CD4-positive, alpha-beta memory T cell (primary cell): ENCODE measurements at regions not wholly inside any gene's neighbourhood (a gene's known extent, or its start where the extent isn't known, plus 50 kb on each side); places are given as distances from the start of the nearest gene placed in this dataset.

Source experiments
- CTCF ChIA-PET: fragments of 350-600 bp; sonication (Branson Sonifier 250); formaldehyde crosslinking; loops from one replicate; lab custom pipeline; 2021; ENCODE audit warnings: inconsistent platforms; ENCODE audit not compliant: partially characterized antibody; lab: Charles Lee
- POLR2A ChIA-PET: fragments of 350-600 bp; sonication (Branson Sonifier 250); formaldehyde crosslinking; loops from one replicate; lab custom pipeline; 2021; ENCODE audit not compliant: partially characterized antibody; lab: Charles Lee
- DNase-seq, 5 donors: peaks; one replicate each; pipeline versions ENCODE4 v3.0.0 to v3.0.0-alpha.2; 2020 to 2022; ENCODE audit warnings: mixed read lengths in 1 of 5
- H3K27ac ChIP-seq: one replicate; pipeline ENCODE4 v1.7.0; 2013; ENCODE audit warnings: low read depth, low read length
- H3K27me3 ChIP-seq: 2 replicates; pipeline ENCODE4 v1.7.0; 2013; ENCODE audit warnings: mild to moderate bottlenecking, low read length, moderate library complexity; ENCODE audit not compliant: insufficient read depth
- H3K36me3 ChIP-seq: 2 replicates; pipeline ENCODE4 v1.7.0; 2013; ENCODE audit warnings: mild to moderate bottlenecking, low read length, moderate library complexity; ENCODE audit not compliant: insufficient read depth
- H3K4me1 ChIP-seq: 2 replicates; pipeline ENCODE4 v1.7.0; 2013; ENCODE audit warnings: mild to moderate bottlenecking, low read length, moderate library complexity; ENCODE audit not compliant: insufficient read depth
- H3K4me3 ChIP-seq, 2 donors: one replicate each; pipeline ENCODE4 v1.7.0; 2013; ENCODE audit warnings: low read length in 2 of 2, mild to moderate bottlenecking in 1 of 2
- H3K9me3 ChIP-seq, 2 donors: one replicate each; pipeline ENCODE4 v1.7.0; 2013; ENCODE audit warnings: low read length in 2 of 2, control low read depth in 1 of 2; ENCODE audit not compliant: control insufficient read depth in 1 of 2
- H3K27ac Mint-ChIP-seq, 7 donors: one replicate each; pipeline ENCODE4 v1.8.0; 2020 to 2021; ENCODE audit warnings: mixed read lengths in 7 of 7, mild to moderate bottlenecking in 6 of 7, inconsistent platforms in 3 of 7, moderate library complexity in 3 of 7
- H3K27me3 Mint-ChIP-seq, 2 donors: one replicate each; pipeline ENCODE4 v1.8.0; 2020 to 2021; ENCODE audit warnings: mixed read lengths in 2 of 2
- H3K36me3 Mint-ChIP-seq, 2 donors: one replicate each; pipeline ENCODE4 v1.8.0; 2020 to 2021; ENCODE audit warnings: mixed read lengths in 2 of 2, inconsistent platforms in 1 of 2, mild to moderate bottlenecking in 1 of 2
- H3K4me1 Mint-ChIP-seq, 4 donors: one replicate each; pipeline ENCODE4 v1.8.0; 2020 to 2021; ENCODE audit warnings: mixed read lengths in 4 of 4, mild to moderate bottlenecking in 1 of 4
- H3K4me3 Mint-ChIP-seq, 8 donors: one replicate each; pipeline ENCODE4 v1.8.0; 2020 to 2021; ENCODE audit warnings: mixed read lengths in 8 of 8, mild to moderate bottlenecking in 7 of 8, moderate library complexity in 6 of 8, inconsistent platforms in 3 of 8
- H3K9me3 Mint-ChIP-seq, 8 donors: one replicate each; pipeline ENCODE4 v1.8.0; 2020 to 2021; ENCODE audit warnings: mixed read lengths in 8 of 8, mild to moderate bottlenecking in 5 of 8, inconsistent platforms in 3 of 8, moderate library complexity in 1 of 8
- intact Hi-C: fragments of 100-400 bp; cut with micrococcal nuclease; formaldehyde crosslinking; loops from one replicate; pipeline ENCODE4 v1.15.1; 2023

DNA sequence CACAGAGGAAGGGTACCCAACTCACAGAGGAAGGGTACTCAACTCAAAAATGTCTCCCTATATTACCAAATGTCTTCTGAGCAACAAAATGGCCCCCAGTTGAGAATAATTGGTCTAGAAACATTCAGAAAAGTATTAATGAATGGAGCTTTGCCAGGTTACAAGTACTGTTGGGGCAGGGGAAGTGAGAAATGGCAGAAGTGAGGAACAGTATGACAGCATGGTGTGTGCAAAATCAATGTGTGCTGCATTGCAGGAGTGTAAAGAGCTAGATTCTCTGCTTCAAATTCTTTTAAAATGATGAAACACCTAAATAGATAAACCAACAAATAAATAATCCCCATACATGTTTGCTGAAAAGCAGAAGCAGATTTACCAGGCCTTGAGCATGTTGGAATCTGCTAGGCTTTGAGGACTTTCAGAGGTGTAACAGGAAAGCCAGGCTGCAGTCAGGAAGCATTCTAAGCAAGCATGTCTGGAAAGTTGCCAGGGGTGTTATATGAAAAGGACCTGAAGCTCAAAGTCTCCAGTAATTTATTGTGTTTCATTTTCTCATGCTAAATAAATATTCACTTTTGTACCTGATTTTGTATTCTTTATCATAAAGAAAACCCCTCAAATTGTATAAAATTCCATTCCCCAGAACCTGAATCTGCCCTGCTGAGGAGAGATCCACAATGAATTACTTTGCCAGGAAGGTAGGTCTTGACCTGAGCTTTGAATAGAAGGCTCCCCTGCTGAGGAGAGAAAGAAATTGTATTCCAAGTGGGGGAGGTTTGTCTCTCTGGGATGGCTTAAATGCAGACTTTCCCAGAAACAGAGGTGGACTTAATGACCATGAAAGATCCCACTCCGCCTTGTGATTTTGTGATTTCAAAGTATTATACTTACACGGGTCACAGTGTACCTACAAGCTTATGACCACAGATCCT is 265.0 kb upstream of the MARCKS start:
- DNase-seq = no peak
- Histone ChIP-seq H3K9me3 (no peaks in the 10 kb centered on the region), H3K36me3 (no peaks in the 10 kb centered on the region), H3K27ac (no peak overlapping the region), H3K4me3 (no peak overlapping the region), H3K4me1 (no peaks in the 10 kb centered on the region), H3K27me3 (no peaks in the 10 kb centered on the region)
- Mint-ChIP-seq H3K9me3 (no peaks in the 10 kb centered on the region), H3K36me3 (no peaks in the 10 kb centered on the region), H3K4me1 (peaks cover 0 to 2% (median 0%) of the 10 kb centered on the region in 4 donors), H3K27me3 (no peaks in the 10 kb centered on the region), H3K27ac (no peak overlapping the region), H3K4me3 (no peak overlapping the region)
- intact Hi-C loops = no loop called here
- ChIA-PET CTCF (no interaction called here), POLR2A (no interaction called here)

DNA sequence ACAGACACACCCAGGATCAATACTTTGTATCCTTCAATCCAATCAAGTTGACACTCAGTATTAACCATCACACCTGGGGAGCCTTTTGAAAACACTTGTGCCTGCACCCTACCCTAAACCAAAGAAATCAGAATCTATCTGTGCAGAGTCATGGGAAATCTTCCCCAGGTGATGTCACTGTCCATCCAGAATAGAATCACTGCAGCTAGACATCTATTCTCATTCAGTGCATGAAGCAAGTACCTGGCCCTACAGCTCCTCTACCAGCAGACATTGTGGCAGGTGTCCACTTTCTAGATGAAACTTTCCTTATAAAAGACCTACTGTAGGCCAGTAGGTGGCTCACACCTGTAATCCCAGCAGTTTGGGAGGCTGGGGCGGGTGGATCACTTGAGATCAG is 262.4 kb upstream of the MARCKS start:
- Histone ChIP-seq H3K4me1 (no peaks in the 10 kb centered on the region), H3K9me3 (no peaks in the 10 kb centered on the region), H3K27ac (no peak overlapping the region), H3K4me3 (no peak overlapping the region), H3K27me3 (no peaks in the 10 kb centered on the region), H3K36me3 (no peaks in the 10 kb centered on the region)
- intact Hi-C loops = no loop called here
- Mint-ChIP-seq H3K4me1 (peaks cover 0 to 2% (median 0%) of the 10 kb centered on the region in 4 donors), H3K9me3 (no peaks in the 10 kb centered on the region), H3K27ac (no peak overlapping the region), H3K4me3 (no peak overlapping the region), H3K36me3 (no peaks in the 10 kb centered on the region), H3K27me3 (no peaks in the 10 kb centered on the region)
- no peak for DNase-seq
- ChIA-PET CTCF (no interaction called here), POLR2A (no interaction called here)

DNA sequence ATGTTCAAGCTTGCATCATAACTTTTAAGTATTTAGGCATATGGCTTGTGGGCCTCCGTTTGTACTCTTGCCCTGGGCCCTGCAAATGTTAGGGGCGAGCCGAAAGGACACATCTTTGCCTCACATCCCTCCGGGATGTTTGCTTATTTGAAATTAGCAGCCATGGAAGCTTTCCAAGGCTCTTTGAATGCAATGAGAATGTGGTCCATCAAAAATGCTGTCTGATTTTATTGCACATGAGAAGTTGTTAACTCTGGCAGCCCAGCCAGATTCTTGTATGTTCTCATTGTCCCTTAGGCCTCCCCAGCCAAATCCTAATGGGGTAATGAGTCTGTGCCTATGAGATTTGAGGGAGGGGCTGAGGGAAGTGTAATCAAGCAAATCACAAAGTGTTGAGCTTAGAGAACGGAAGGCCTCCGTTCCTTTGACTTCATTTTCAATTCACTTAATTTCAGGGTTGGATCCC is 261.2 kb upstream of the MARCKS start:
- Histone ChIP-seq H3K4me3 (no peak overlapping the region), H3K27ac (no peak overlapping the region), H3K9me3 (no peaks in the 10 kb centered on the region), H3K27me3 (no peaks in the 10 kb centered on the region), H3K4me1 (no peaks in the 10 kb centered on the region), H3K36me3 (no peaks in the 10 kb centered on the region)
- intact Hi-C loops = no loop called here
- Mint-ChIP-seq H3K27me3 (no peaks in the 10 kb centered on the region), H3K4me3 (no peak overlapping the region), H3K27ac (no peak overlapping the region), H3K4me1 (peaks cover 0 to 2% (median 0%) of the 10 kb centered on the region in 4 donors), H3K9me3 (no peaks in the 10 kb centered on the region), H3K36me3 (no peaks in the 10 kb centered on the region)
- ChIA-PET POLR2A (no interaction called here), CTCF (no interaction called here)
- DNase-seq = no peak

- Mint-ChIP-seq H3K36me3 (no peaks in the 10 kb centered on the region), H3K4me1 (no peaks in the 10 kb centered on the region), H3K27ac (no peak overlapping the region), H3K4me3 (no peak overlapping the region), H3K9me3 (no peaks in the 10 kb centered on the region), H3K27me3 (no peaks in the 10 kb centered on the region)
- Histone ChIP-seq H3K9me3 (no peaks in the 10 kb centered on the region), H3K27ac (no peak overlapping the region), H3K4me3 (no peak overlapping the region), H3K27me3 (no peaks in the 10 kb centered on the region), H3K4me1 (no peaks in the 10 kb centered on the region), H3K36me3 (no peaks in the 10 kb centered on the region)
- ChIA-PET POLR2A (no interaction called here), CTCF (no interaction called here)
- no peak for DNase-seq
- intact Hi-C loops = no loop called here
Measured at GRCh38 chr6:113596387-113597230, 260.5 kb upstream of the MARCKS start.

DNA sequence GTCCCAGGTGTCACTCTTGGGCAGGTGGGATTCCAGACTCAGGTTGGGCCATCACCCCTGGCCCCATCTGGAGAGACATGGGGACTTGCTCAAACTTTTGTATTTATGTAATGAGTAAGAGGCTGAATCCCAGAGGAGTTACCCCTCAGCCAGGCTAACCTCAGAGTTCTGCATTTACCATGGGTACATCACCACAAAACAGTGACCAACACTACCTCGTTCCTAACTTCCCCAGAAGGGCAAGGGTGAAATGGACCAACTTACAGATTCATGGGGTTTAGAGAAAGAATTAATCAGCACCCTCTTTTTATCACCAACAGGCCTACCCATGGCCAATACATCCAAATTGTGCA is 259.9 kb upstream of the MARCKS start:
- Mint-ChIP-seq H3K27me3 (no peaks in the 10 kb centered on the region), H3K9me3 (no peaks in the 10 kb centered on the region), H3K27ac (no peak overlapping the region), H3K4me3 (no peak overlapping the region), H3K4me1 (no peaks in the 10 kb centered on the region), H3K36me3 (no peaks in the 10 kb centered on the region)
- CTCF ChIA-PET = no interaction called here
- Histone ChIP-seq H3K4me3 (no peak overlapping the region), H3K27ac (no peak overlapping the region), H3K36me3 (no peaks in the 10 kb centered on the region), H3K27me3 (no peaks in the 10 kb centered on the region), H3K4me1 (no peaks in the 10 kb centered on the region), H3K9me3 (no peaks in the 10 kb centered on the region)
- POLR2A ChIA-PET = no interaction called here
- DNase-seq = no peak
- intact Hi-C loops = no loop called here

- no peaks in the 10 kb centered on the region for H3K9me3 ChIP-seq
- H3K27ac ChIP-seq = no peak overlapping the region
- Mint-ChIP-seq H3K4me1 (no peaks in the 10 kb centered on the region), H3K4me3 (no peak overlapping the region), H3K9me3 (no peaks in the 10 kb centered on the region), H3K36me3 (no peaks in the 10 kb centered on the region), H3K27me3 (no peaks in the 10 kb centered on the region), H3K27ac (no peak overlapping the region)
- no peaks in the 10 kb centered on the region for H3K36me3 ChIP-seq
- ChIA-PET CTCF (no interaction called here), POLR2A (no interaction called here)
- H3K4me1 ChIP-seq = no peaks in the 10 kb centered on the region
- no peaks in the 10 kb centered on the region for H3K27me3 ChIP-seq
- H3K4me3 ChIP-seq = no peak overlapping the region
- no peak for DNase-seq
- intact Hi-C loops = no loop called here
Measured at GRCh38 chr6:113598786-113599185, 258.4 kb upstream of the MARCKS start.

DNA sequence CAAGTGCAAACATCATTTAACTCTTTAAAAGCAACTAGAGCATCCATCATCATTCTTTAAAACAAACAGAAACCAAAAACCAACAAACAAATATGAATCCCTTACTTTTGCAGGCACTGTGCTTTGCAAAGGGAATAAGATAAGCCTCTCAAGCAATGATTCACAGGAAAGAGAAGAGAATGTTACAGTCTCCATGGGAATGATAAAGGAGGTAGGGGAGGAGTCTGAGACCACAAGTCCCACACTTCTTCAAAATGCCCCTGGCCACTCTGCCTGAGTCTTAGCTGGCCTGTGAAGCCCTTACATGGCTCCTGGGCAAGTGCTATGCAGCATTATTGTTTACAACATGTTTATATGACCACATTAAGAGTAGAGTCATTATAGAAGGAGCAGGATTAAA is 257.7 kb upstream of the MARCKS start:
- Histone ChIP-seq H3K4me3 (no peak overlapping the region), H3K9me3 (no peaks in the 10 kb centered on the region), H3K27ac (no peak overlapping the region), H3K27me3 (no peaks in the 10 kb centered on the region), H3K36me3 (no peaks in the 10 kb centered on the region), H3K4me1 (no peaks in the 10 kb centered on the region)
- H3K27me3 Mint-ChIP-seq = peaks cover 0 to 2% of the 10 kb centered on the region in 2 donors
- H3K4me3 Mint-ChIP-seq = no peak overlapping the region
- intact Hi-C loops = no loop called here
- H3K36me3 Mint-ChIP-seq = no peaks in the 10 kb centered on the region
- H3K9me3 Mint-ChIP-seq = no peaks in the 10 kb centered on the region
- ChIA-PET CTCF (no interaction called here), POLR2A (no interaction called here)
- no peak for DNase-seq
- no peaks in the 10 kb centered on the region for H3K4me1 Mint-ChIP-seq
- H3K27ac Mint-ChIP-seq = no peak overlapping the region
